Fibroblast of the aortic adventitia (primary cell): ENCODE measurements at regions not wholly inside any gene's neighbourhood (a gene's known extent, or its start where the extent isn't known, plus 50 kb on each side); places are given as distances from the start of the nearest gene placed in this dataset.

ENCODE experiments used
- DNase-seq: peaks from one replicate; pipeline ENCODE4 v3.0.0-alpha.2; 2010; ENCODE audit warnings: low read depth
- H3K4me3 ChIP-seq: 2 replicates; pipeline ENCODE4 v1.5.1; 2011; ENCODE audit warnings: low read depth, mild to moderate bottlenecking, control low read depth, low read length, moderate library complexity
- TF ChIP-seq, protein P1 (sequence below): IDR thresholded peaks from 2 replicates; pipeline ENCODE4 v1.5.1; 2011; ENCODE audit warnings: mild to moderate bottlenecking, low read length, control low read depth, inconsistent platforms; ENCODE audit not compliant: insufficient read depth

- no peak overlapping the region for H3K4me3 ChIP-seq
- no peak for DNase-seq
- TF ChIP-seq, protein P1, sequence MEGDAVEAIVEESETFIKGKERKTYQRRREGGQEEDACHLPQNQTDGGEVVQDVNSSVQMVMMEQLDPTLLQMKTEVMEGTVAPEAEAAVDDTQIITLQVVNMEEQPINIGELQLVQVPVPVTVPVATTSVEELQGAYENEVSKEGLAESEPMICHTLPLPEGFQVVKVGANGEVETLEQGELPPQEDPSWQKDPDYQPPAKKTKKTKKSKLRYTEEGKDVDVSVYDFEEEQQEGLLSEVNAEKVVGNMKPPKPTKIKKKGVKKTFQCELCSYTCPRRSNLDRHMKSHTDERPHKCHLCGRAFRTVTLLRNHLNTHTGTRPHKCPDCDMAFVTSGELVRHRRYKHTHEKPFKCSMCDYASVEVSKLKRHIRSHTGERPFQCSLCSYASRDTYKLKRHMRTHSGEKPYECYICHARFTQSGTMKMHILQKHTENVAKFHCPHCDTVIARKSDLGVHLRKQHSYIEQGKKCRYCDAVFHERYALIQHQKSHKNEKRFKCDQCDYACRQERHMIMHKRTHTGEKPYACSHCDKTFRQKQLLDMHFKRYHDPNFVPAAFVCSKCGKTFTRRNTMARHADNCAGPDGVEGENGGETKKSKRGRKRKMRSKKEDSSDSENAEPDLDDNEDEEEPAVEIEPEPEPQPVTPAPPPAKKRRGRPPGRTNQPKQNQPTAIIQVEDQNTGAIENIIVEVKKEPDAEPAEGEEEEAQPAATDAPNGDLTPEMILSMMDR: no peak
Measured at GRCh38 chr1:213676736-213677135, 311.0 kb upstream of the PROX1 start.

DNA sequence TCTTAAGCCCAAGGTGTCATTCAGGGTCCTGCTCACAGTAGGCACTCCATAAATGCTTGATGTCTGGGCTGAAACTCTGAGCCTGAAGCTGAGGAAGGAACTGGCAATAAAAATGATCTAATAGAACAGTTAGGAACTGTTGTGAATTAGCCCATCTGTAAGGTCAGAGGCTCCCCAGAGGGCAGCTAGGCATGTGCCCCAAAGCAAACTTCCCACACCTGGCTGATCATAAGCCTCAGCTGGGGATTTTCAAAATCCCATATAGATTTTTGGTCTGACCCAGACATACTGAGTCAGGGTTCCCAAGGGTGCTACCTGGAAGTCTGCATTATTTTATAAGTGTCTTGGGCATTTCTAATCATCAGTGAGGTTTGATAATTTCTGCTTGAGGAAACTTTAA lies 309.4 kb upstream of the PROX1 start:
- no peak for DNase-seq
- TF ChIP-seq, protein P1: no peak
- no peak overlapping the region for H3K4me3 ChIP-seq

DNA sequence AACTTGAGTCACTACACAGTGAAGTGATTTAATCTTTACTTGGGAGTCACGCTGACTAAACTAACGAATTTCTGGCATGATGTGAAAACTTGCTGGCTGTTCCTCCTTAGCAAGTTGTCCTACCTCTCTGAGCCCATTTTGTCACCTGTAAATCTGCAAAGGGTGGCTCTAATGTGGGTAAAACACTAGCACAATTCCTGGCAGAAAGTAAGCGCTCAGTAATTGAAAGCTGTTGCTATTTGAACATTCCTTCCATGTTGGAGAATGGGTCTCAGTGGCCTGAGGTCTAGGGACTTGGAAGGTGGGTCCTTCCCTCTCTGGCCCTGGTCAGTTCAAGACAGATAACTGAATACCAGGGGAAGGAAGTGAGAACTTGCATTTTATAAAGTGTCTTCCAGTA lies 309.0 kb upstream of the PROX1 start:
- no peak overlapping the region for H3K4me3 ChIP-seq
- TF ChIP-seq, protein P1: no peak
- DNase-seq: no peak

- no peak overlapping the region for H3K4me3 ChIP-seq
- TF ChIP-seq, protein P1: no peak
- DNase-seq: no peak
Measured at GRCh38 chr1:213679153-213679552, 308.6 kb upstream of the PROX1 start.

DNA sequence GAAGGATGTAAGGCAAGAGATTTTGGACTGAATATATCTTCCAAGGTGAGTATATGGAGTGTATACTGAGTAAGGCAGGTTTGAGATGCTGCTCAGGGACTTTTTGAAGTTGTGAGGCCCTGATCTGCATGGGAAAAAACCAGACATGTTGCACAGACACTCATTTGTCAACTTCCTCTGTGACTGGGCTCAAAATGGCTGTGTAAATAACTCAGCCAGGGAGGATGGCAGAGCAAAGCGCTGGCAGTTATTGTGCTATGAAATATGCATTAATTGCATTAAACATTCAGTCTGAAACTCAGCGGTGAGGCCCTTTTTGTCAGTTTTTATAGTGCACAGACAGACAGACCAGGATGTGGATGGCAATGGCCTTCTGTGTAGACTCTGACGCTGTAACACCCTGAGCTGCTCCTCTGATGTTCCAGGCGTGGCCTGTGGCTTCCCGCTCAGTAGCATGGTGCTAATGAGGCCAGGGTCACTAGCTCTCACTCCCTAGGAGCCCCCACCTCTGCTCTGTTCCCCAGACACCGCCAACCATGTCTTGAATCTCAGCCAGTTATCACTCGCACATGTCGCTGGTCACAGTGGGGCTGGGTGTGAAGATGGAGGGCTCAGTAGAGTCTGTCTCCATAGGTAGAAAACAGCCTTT lies 307.0 kb upstream of the PROX1 start:
- TF ChIP-seq, protein P1: no peak
- H3K4me3 ChIP-seq: no peak overlapping the region
- DNase-seq: no peak

- no peak for DNase-seq
- TF ChIP-seq, protein P1: no peak
- no peak overlapping the region for H3K4me3 ChIP-seq
Measured at GRCh38 chr1:213681788-213682340, 305.9 kb upstream of the PROX1 start.

GRCh38 chr1:213683529-213683928 lies 304.2 kb upstream of the PROX1 start:
- TF ChIP-seq, protein P1: no peak
- DNase-seq: no peak
- no peak overlapping the region for H3K4me3 ChIP-seq
